ENCODE measurements at regions not wholly inside any gene's neighbourhood (a gene's known extent, or its start where the extent isn't known, plus 50 kb on each side); places are given as distances from the start of the nearest gene placed in this dataset.

GRCh38 chr6:62371453-62372210 lies 85.6 kb upstream of the KHDRBS2 start:
- Histone ChIP-seq H3K9me3 (no peaks in the 10 kb centered on the region), H3K9ac (no peak overlapping the region), H3K4me3 (ENCODE audit: low read depth in 2 of 2, low read length in 1 of 2) (no peak overlapping the region), H4K20me1 (ENCODE audit: insufficient read depth) (no peaks in the 10 kb centered on the region), H3K9me2 (no peaks in the 10 kb centered on the region), H3K79me2 (ENCODE audit: insufficient read depth) (no peaks in the 10 kb centered on the region), H3F3A (replicated peaks; ENCODE audit: insufficient read depth) (no peaks in the 10 kb centered on the region), H3K27me3 (ENCODE audit: insufficient read depth) (no peaks in the 10 kb centered on the region), H3K27ac (ENCODE audit: low read depth in 2 of 2, low read length in 1 of 2) (no peak overlapping the region), H3K4me2 (no peak overlapping the region), H3K4me1 (ENCODE audit: control insufficient read depth in 1 of 2, insufficient read depth in 2 of 2, low read depth in 1 of 2, low read length in 1 of 2) (no peaks in the 10 kb centered on the region), H2AFZ (ENCODE audit: low read depth) (no peak overlapping the region), H3K36me3 (replicated peaks in 1 of 2; ENCODE audit: control insufficient read depth in 1 of 2, insufficient read depth in 2 of 2, low read length in 1 of 2) (no peaks in the 10 kb centered on the region)
- TF ChIP-seq, protein P1, sequence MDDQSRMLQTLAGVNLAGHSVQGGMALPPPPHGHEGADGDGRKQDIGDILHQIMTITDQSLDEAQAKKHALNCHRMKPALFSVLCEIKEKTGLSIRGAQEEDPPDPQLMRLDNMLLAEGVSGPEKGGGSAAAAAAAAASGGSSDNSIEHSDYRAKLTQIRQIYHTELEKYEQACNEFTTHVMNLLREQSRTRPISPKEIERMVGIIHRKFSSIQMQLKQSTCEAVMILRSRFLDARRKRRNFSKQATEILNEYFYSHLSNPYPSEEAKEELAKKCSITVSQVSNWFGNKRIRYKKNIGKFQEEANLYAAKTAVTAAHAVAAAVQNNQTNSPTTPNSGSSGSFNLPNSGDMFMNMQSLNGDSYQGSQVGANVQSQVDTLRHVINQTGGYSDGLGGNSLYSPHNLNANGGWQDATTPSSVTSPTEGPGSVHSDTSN (IDR thresholded peaks at IDR 0.05) = no peak
- TF ChIP-seq JUND (IDR thresholded peaks at IDR 0.05) (no peak), TEAD4 (IDR thresholded peaks at IDR 0.05; ENCODE audit: borderline replicate concordance, insufficient read depth) (no peak), RFX5 (IDR thresholded peaks at IDR 0.05; ENCODE audit: low read length) (no peak), GABPA (IDR thresholded peaks at IDR 0.05; ENCODE audit: low read depth) (no peak), SIN3A (IDR thresholded peaks at IDR 0.05; ENCODE audit: borderline replicate concordance, low read depth, low read length) (no peak), CHD2 (IDR thresholded peaks at IDR 0.05; ENCODE audit: low read length, partially characterized antibody) (no peak), EP300 (IDR thresholded peaks at IDR 0.05; ENCODE audit: borderline replicate concordance in 1 of 2, low read depth in 1 of 2, low read length in 1 of 2) (no peak), SMC3 (IDR thresholded peaks at IDR 0.05; ENCODE audit: low read depth, low read length) (no peak)
- TF ChIP-seq, protein P2, sequence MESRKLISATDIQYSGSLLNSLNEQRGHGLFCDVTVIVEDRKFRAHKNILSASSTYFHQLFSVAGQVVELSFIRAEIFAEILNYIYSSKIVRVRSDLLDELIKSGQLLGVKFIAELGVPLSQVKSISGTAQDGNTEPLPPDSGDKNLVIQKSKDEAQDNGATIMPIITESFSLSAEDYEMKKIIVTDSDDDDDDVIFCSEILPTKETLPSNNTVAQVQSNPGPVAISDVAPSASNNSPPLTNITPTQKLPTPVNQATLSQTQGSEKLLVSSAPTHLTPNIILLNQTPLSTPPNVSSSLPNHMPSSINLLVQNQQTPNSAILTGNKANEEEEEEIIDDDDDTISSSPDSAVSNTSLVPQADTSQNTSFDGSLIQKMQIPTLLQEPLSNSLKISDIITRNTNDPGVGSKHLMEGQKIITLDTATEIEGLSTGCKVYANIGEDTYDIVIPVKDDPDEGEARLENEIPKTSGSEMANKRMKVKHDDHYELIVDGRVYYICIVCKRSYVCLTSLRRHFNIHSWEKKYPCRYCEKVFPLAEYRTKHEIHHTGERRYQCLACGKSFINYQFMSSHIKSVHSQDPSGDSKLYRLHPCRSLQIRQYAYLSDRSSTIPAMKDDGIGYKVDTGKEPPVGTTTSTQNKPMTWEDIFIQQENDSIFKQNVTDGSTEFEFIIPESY (IDR thresholded peaks at IDR 0.05; ENCODE audit: borderline replicate concordance, low read depth) = no peak
- WGBS (ENCODE audit: low lambda C conversion rate) = 1% methylated on average over 4 of the region's 4 CpGs
- CTCF ChIA-PET = no interaction called here
- POLR2A ChIA-PET = no interaction called here
- DNase-seq = no peak

GRCh38 chr6:62367601-62368000 lies 81.6 kb upstream of the KHDRBS2 start:
- Histone ChIP-seq H3K36me3 (replicated peaks in 1 of 2; ENCODE audit: control insufficient read depth in 1 of 2, insufficient read depth in 2 of 2, low read length in 1 of 2) (no peaks in the 10 kb centered on the region), H3F3A (replicated peaks; ENCODE audit: insufficient read depth) (no peaks in the 10 kb centered on the region), H4K20me1 (ENCODE audit: insufficient read depth) (no peaks in the 10 kb centered on the region), H3K4me3 (ENCODE audit: low read depth in 2 of 2, low read length in 1 of 2) (no peak overlapping the region), H3K27ac (ENCODE audit: low read depth in 2 of 2, low read length in 1 of 2) (no peak overlapping the region), H3K9me3 (no peaks in the 10 kb centered on the region), H3K27me3 (ENCODE audit: insufficient read depth) (no peaks in the 10 kb centered on the region), H3K9ac (no peak overlapping the region), H3K4me2 (no peak overlapping the region), H3K9me2 (no peaks in the 10 kb centered on the region), H3K79me2 (ENCODE audit: insufficient read depth) (no peaks in the 10 kb centered on the region), H3K4me1 (ENCODE audit: control insufficient read depth in 1 of 2, insufficient read depth in 2 of 2, low read depth in 1 of 2, low read length in 1 of 2) (no peaks in the 10 kb centered on the region), H2AFZ (ENCODE audit: low read depth) (no peak overlapping the region)
- CTCF ChIA-PET = no interaction called here
- POLR2A ChIA-PET = no interaction called here
- WGBS (ENCODE audit: low lambda C conversion rate) = 6% methylated on average over 5 of the region's 5 CpGs
- TF ChIP-seq CHD2 (IDR thresholded peaks at IDR 0.05; ENCODE audit: low read length, partially characterized antibody) (no peak), POLR2AphosphoS5 (IDR thresholded peaks at IDR 0.05; ENCODE audit: low read depth, low read length) (no peak), SMC3 (IDR thresholded peaks at IDR 0.05; ENCODE audit: low read depth, low read length) (no peak), FOSL2 (IDR thresholded peaks at IDR 0.05; ENCODE audit: borderline replicate concordance, low read depth) (no peak), JUND (IDR thresholded peaks at IDR 0.05) (no peak), RFX5 (IDR thresholded peaks at IDR 0.05; ENCODE audit: low read length) (no peak)
- DNase-seq = no peak
